HEK293T (cell line): ENCODE measurements at regions not wholly inside any gene's neighbourhood (a gene's known extent, or its start where the extent isn't known, plus 50 kb on each side); places are given as distances from the start of the nearest gene placed in this dataset.

Source experiments
- BHLHE40 ChIP-seq: fragments of 450-650 bp; IDR thresholded peaks from 2 replicates; pipeline ENCODE4 v1.6.1; 2016; ENCODE audit warnings: mild to moderate bottlenecking, moderate library complexity, borderline replicate concordance
- CTBP1 ChIP-seq: fragments of 450-650 bp; IDR thresholded peaks from 2 replicates; pipeline ENCODE4 v1.6.1; 2016; ENCODE audit warnings: borderline replicate concordance
- ELF4 ChIP-seq: fragments of 450-650 bp; IDR thresholded peaks from 2 replicates; pipeline ENCODE4 v1.6.1; 2017; ENCODE audit warnings: antibody characterized with exemption
- FOXK2 ChIP-seq: fragments of 450-650 bp; IDR thresholded peaks from 2 replicates; pipeline ENCODE4 v1.6.1; 2016; ENCODE audit warnings: mild to moderate bottlenecking
- FOXM1 ChIP-seq: fragments of 450-650 bp; IDR thresholded peaks from 2 replicates; pipeline ENCODE4 v1.6.1; 2017; ENCODE audit warnings: mild to moderate bottlenecking, borderline replicate concordance
- NFRKB ChIP-seq: fragments of 450-650 bp; IDR thresholded peaks from 2 replicates; pipeline ENCODE4 v1.6.1; 2016; ENCODE audit warnings: mild to moderate bottlenecking, moderate library complexity
- SP1 ChIP-seq: fragments of 450-650 bp; IDR thresholded peaks from 2 replicates; pipeline ENCODE4 v1.6.1; 2017
- SUZ12 ChIP-seq: fragments of 450-650 bp; IDR thresholded peaks from 2 replicates; pipeline ENCODE4 v1.6.1; 2016; ENCODE audit warnings: mild to moderate bottlenecking
- ZNF384 ChIP-seq: fragments of 450-650 bp; IDR thresholded peaks from 2 replicates; pipeline ENCODE4 v1.6.1; 2016

DNA sequence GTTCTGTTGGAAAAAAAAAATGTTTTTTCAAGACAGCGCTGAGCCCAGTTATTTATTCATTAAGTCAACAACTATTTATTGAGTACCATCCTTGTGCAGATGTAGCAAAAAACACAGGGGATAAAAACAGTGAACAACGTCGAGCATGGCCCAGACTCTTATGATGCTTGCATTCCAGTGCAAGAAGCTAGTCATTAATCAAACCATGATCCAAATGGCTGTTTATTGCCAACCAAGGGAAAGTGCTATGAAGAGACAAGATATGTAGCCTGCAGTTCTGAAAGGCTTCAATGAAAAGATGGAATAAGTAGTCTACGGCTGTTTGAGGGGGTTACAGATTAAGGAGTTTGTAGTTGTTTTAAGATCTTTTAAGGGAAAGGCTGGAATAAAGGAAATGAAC is 262.3 kb downstream of the NEBL start:
- TF ChIP-seq ELF4 = no peak
- no peak for TF ChIP-seq SP1
- TF ChIP-seq CTBP1 = no peak
- TF ChIP-seq FOXK2 = no peak
- TF ChIP-seq ZNF384 = no peak
- TF ChIP-seq NFRKB = no peak
- TF ChIP-seq SUZ12 = no peak
- no peak for TF ChIP-seq BHLHE40
- TF ChIP-seq FOXM1 = no peak
